ENCODE measurements at regions not wholly inside any gene's neighbourhood (a gene's known extent, or its start where the extent isn't known, plus 50 kb on each side); places are given as distances from the start of the nearest gene placed in this dataset.

DNA sequence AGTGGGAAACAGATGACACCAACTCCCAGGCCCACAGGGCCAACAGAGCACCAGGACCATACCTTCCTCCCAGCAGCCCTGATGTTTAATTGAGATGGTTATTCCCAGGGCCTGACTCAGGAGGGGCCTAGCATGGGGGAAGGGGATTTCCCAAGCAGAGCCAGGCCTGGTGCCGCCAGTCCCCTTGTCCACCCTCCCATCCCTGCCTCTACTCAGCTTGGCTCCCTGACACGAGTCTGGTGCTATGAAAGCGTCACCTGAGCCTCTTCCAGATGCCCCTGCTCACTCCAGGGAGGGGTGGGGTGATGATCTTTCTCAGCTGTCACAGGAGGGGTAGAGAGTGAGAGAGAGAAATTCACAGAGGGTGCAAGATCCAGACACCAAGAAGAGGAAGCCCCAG is 72.7 kb downstream of the EFNB1 start:
- no peaks in the 10 kb centered on the region for H3K4me1 ChIP-seq (ENCODE audit: insufficient read depth, low read length)
- DNase-seq = no peak
- POLR2A ChIA-PET = no interaction called here
- CTCF ChIA-PET = no interaction called here
- no peak overlapping the region for H3K27ac Mint-ChIP-seq
- H3K4me3 Mint-ChIP-seq = no peak overlapping the region
- H3K27me3 ChIP-seq (ENCODE audit: insufficient read depth, low read length, poor library complexity, severe bottlenecking) = no peaks in the 10 kb centered on the region
- H3K27ac ChIP-seq (ENCODE audit: low read depth, low read length) = no peak overlapping the region
- no peaks in the 10 kb centered on the region for H3K9me3 ChIP-seq (ENCODE audit: low read length)
- no peaks in the 10 kb centered on the region for H3K4me1 Mint-ChIP-seq
- H3K27me3 Mint-ChIP-seq = peaks cover 0 to 5% of the 10 kb centered on the region in 2 donors
- no peaks in the 10 kb centered on the region for H3K36me3 ChIP-seq (ENCODE audit: insufficient read depth, low read length)
- no peak overlapping the region for H3K4me3 ChIP-seq (ENCODE audit: low read length)
- no peaks in the 10 kb centered on the region for H3K9me3 Mint-ChIP-seq
- no peaks in the 10 kb centered on the region for H3K36me3 Mint-ChIP-seq

DNA sequence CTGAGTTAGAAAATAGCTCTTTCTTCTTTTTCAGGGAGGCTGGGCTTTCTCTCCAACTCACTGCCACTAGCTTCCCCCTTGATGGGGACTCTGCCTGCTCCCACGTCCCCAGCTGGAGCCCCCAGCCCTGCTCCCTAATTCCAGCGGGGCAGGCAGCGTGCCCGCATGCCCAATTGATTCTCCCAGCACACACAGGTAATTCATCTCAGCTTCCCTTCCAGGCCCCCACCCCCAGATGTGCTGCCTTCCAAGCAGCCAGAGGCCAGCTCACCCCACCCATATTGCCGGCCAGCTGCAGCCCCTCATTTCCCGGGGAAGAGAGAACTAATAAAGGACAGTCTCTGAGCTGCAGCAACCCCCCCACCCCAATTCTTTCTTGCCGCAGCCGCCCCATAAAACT is 69.8 kb downstream of the EFNB1 start:
- Mint-ChIP-seq H3K4me1 (no peaks in the 10 kb centered on the region), H3K36me3 (no peaks in the 10 kb centered on the region), H3K27me3 (peaks cover 3 to 12% of the 10 kb centered on the region in 2 donors), H3K9me3 (no peaks in the 10 kb centered on the region), H3K4me3 (no peak overlapping the region), H3K27ac (peak overlapping the region in 1 of 8 donors; percentile 38)
- no peak overlapping the region for H3K27ac ChIP-seq (ENCODE audit: low read depth, low read length)
- ChIA-PET CTCF (interaction anchor here (1.0 kb wide), 1 partner anchor 71 kb away, joined by 3 read pairs; no protein-coding TSS in a partner anchor), POLR2A (no interaction called here)
- DNase-seq = no peak
- H3K4me3 ChIP-seq (ENCODE audit: low read length) = no peak overlapping the region
- no peaks in the 10 kb centered on the region for H3K27me3 ChIP-seq (ENCODE audit: insufficient read depth, low read length, poor library complexity, severe bottlenecking)
- no peaks in the 10 kb centered on the region for H3K36me3 ChIP-seq (ENCODE audit: insufficient read depth, low read length)
- no peaks in the 10 kb centered on the region for H3K9me3 ChIP-seq (ENCODE audit: low read length)
- peaks cover 4% of the 10 kb centered on the region for H3K4me1 ChIP-seq (ENCODE audit: insufficient read depth, low read length)

DNA sequence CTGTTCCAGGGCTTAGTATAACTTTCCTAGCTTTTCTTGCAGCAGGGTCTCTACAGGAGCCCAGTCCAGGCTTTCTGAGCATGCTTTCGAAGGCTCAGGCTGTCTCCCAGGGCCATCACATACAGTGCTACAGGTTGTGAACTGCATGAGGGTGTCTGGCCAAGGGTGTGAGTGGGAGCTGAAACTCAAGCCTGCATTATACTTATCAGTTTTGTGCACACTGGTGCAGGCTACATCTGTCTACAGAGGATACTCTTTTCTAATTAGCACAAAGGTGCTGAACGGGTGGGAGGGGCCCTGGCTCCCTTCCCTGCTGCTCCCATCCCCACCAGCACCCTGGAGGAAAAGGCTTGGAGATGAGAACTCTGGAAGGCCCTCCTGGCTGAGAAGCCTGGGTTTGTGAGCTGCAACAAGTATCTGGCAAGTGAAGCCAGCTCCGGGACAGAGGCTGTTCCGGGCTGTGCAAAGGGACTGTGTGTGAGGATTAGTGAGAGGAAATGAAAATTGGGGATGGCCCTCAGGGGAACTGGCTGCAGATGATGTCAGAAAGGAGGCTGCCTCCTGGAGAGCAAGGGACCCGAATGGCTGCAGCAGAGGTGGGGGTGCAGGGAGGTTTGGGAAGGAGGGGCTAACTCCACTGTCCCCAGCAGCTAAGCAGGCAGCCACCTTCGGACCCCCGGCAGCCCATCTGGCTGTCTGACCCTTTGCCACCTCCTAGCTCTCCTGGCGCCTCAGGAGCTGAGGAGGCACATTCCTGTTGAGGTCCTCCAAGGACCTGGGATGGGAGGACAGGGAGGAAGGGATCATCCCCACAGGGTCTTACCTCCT is 68.5 kb downstream of the EFNB1 start:
- no peaks in the 10 kb centered on the region for H3K9me3 Mint-ChIP-seq
- H3K4me3 Mint-ChIP-seq = no peak overlapping the region
- no peak overlapping the region for H3K27ac Mint-ChIP-seq
- Histone ChIP-seq H3K27ac (ENCODE audit: low read depth, low read length) (no peak overlapping the region), H3K9me3 (ENCODE audit: low read length) (no peaks in the 10 kb centered on the region), H3K27me3 (ENCODE audit: insufficient read depth, low read length, poor library complexity, severe bottlenecking) (no peaks in the 10 kb centered on the region), H3K4me1 (ENCODE audit: insufficient read depth, low read length) (peaks cover 4% of the 10 kb centered on the region), H3K4me3 (ENCODE audit: low read length) (no peak overlapping the region), H3K36me3 (ENCODE audit: insufficient read depth, low read length) (no peaks in the 10 kb centered on the region)
- POLR2A ChIA-PET = no interaction called here
- H3K4me1 Mint-ChIP-seq = no peaks in the 10 kb centered on the region
- H3K36me3 Mint-ChIP-seq = no peaks in the 10 kb centered on the region
- CTCF ChIA-PET = no interaction called here
- DNase-seq = no peak
- peaks cover 3 to 17% of the 10 kb centered on the region in 2 donors for H3K27me3 Mint-ChIP-seq

DNA sequence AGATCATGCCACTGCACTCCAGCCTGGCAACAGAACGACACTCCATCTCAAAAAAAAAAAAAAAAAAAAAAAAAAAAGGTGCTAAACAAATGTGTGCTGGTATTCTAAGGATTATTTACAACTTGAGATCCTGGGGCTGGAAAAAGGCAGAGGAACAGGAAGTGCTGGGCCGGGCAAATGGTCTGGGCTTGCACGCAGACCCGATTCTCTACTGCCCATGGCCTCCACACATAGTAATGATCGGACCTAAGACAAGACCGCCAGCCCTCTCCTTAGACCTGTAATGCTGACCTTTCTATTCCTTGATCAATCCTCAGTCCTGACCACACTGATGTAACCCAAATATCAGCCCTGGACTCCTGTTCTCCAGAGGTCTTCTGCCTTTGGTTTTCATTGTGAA is 67.8 kb downstream of the EFNB1 start:
- Histone ChIP-seq H3K4me3 (ENCODE audit: low read length) (no peak overlapping the region), H3K27me3 (ENCODE audit: insufficient read depth, low read length, poor library complexity, severe bottlenecking) (no peaks in the 10 kb centered on the region), H3K9me3 (ENCODE audit: low read length) (no peaks in the 10 kb centered on the region), H3K4me1 (ENCODE audit: insufficient read depth, low read length) (peaks cover 4% of the 10 kb centered on the region), H3K36me3 (ENCODE audit: insufficient read depth, low read length) (no peaks in the 10 kb centered on the region), H3K27ac (ENCODE audit: low read depth, low read length) (no peak overlapping the region)
- ChIA-PET CTCF (no interaction called here), POLR2A (no interaction called here)
- Mint-ChIP-seq H3K4me3 (no peak overlapping the region), H3K27ac (peak overlapping the region in 1 of 8 donors; percentile 73), H3K4me1 (no peaks in the 10 kb centered on the region), H3K27me3 (peaks cover 3 to 17% of the 10 kb centered on the region in 2 donors), H3K36me3 (no peaks in the 10 kb centered on the region), H3K9me3 (no peaks in the 10 kb centered on the region)
- DNase-seq = no peak

DNA sequence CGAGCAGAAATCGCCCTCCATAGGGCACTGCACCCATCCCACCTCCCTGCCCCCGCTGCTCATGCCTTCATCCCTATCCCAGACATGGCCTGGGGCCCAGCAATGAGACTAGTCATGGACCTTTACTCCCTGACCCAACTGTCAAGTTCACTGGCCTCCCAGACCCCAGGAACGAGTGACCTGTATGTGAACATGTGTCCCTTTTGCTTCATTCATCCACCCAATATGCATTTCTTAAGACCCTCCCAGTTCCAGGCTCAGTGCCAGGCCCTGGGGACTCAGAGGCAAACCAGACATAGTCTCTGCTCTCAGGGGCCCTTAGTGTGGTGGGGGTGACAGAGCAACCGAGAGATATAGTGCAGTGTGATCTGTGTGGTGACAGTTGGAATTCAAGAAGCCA is 67.0 kb downstream of the EFNB1 start:
- no peaks in the 10 kb centered on the region for H3K27me3 ChIP-seq (ENCODE audit: insufficient read depth, low read length, poor library complexity, severe bottlenecking)
- H3K9me3 Mint-ChIP-seq = no peaks in the 10 kb centered on the region
- CTCF ChIA-PET = no interaction called here
- peaks cover 4 to 17% of the 10 kb centered on the region in 2 donors for H3K27me3 Mint-ChIP-seq
- H3K27ac ChIP-seq (ENCODE audit: low read depth, low read length) = no peak overlapping the region
- H3K27ac Mint-ChIP-seq = no peak overlapping the region
- H3K4me3 ChIP-seq (ENCODE audit: low read length) = no peak overlapping the region
- no peaks in the 10 kb centered on the region for H3K36me3 ChIP-seq (ENCODE audit: insufficient read depth, low read length)
- POLR2A ChIA-PET = no interaction called here
- no peaks in the 10 kb centered on the region for H3K9me3 ChIP-seq (ENCODE audit: low read length)
- no peak for DNase-seq
- H3K4me1 Mint-ChIP-seq = no peaks in the 10 kb centered on the region
- H3K4me3 Mint-ChIP-seq = no peak overlapping the region
- no peaks in the 10 kb centered on the region for H3K36me3 Mint-ChIP-seq
- H3K4me1 ChIP-seq (ENCODE audit: insufficient read depth, low read length) = peaks cover 4% of the 10 kb centered on the region

DNA sequence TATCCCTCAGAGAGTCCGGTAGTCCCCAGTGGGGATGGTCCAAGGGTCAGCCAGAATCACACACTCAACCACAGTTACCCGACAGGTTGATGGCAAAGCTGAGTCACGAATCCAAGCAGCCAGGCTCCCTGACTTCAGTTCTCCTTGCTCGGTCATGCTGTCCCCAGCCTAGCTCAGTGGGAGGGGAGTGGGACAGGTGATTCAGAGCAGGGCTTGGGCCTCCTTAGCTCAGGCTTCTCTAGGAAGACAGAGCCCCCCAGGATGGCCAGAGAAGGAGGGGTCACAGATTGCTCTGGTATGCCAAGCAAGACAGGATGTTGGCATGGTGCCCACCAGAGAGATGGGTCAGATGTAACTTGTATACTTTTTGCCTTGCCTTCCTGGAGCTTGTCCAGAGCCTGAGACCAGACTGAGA is 66.5 kb downstream of the EFNB1 start:
- Histone ChIP-seq H3K36me3 (ENCODE audit: insufficient read depth, low read length) (no peaks in the 10 kb centered on the region), H3K9me3 (ENCODE audit: low read length) (no peaks in the 10 kb centered on the region), H3K4me1 (ENCODE audit: insufficient read depth, low read length) (peaks cover 4% of the 10 kb centered on the region), H3K27me3 (ENCODE audit: insufficient read depth, low read length, poor library complexity, severe bottlenecking) (no peaks in the 10 kb centered on the region), H3K27ac (ENCODE audit: low read depth, low read length) (no peak overlapping the region), H3K4me3 (ENCODE audit: low read length) (no peak overlapping the region)
- Mint-ChIP-seq H3K4me1 (no peaks in the 10 kb centered on the region), H3K36me3 (no peaks in the 10 kb centered on the region), H3K27me3 (peaks cover 5 to 17% of the 10 kb centered on the region in 2 donors), H3K27ac (no peak overlapping the region), H3K4me3 (no peak overlapping the region), H3K9me3 (no peaks in the 10 kb centered on the region)
- CTCF ChIA-PET = no interaction called here
- DNase-seq = no peak
- POLR2A ChIA-PET = no interaction called here

DNA sequence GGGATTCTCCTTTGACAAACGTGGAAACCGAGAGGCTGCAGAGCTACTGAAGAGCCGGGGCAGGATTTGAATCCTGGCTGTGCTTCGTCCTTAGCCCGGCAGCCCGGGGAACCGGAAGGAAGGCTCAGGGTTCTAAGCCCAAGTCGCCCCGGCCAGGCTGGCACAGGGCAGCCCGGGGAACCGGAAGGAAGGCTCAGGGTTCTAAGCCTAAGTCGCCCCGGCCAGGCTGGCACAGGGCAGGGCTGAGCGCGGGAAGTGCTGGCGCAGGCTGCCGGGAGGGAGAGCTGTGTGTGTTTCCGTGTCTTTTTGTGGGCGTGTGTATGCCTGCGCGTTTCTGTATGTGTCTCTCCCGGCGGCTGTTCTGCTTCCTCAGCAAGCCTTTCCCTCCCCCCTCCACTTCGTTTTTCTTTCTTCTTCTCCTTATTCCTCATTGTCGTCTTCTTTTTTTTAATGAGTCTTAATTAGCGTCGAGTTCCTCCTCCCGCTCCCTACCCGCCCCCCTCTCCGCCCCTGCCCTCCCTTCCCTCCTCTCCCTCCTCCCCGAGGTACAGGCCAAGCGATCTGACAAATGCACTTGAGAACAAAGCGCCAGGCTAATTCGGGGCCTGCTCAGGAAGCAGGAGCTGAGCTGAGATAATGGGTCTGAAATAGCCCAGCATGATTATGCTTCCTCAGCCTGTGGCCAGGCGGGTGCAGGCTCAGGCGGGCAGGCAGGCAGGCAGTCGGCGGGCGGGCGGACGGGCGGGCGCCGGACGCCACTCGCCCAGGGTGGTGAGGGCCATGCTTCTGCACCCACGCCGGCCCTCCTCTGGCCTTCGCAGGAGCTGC is 65.9 kb downstream of the EFNB1 start:
- no peaks in the 10 kb centered on the region for H3K36me3 Mint-ChIP-seq
- no peak for DNase-seq
- Histone ChIP-seq H3K36me3 (ENCODE audit: insufficient read depth, low read length) (no peaks in the 10 kb centered on the region), H3K27ac (ENCODE audit: low read depth, low read length) (no peak overlapping the region), H3K4me3 (ENCODE audit: low read length) (no peak overlapping the region), H3K4me1 (ENCODE audit: insufficient read depth, low read length) (peaks cover 4% of the 10 kb centered on the region), H3K27me3 (ENCODE audit: insufficient read depth, low read length, poor library complexity, severe bottlenecking) (no peaks in the 10 kb centered on the region), H3K9me3 (ENCODE audit: low read length) (no peaks in the 10 kb centered on the region)
- H3K4me1 Mint-ChIP-seq = no peaks in the 10 kb centered on the region
- peak overlapping the region in 1 of 8 donors; percentile 52 for H3K27ac Mint-ChIP-seq
- POLR2A ChIA-PET = no interaction called here
- CTCF ChIA-PET = no interaction called here
- H3K9me3 Mint-ChIP-seq = no peaks in the 10 kb centered on the region
- peaks cover 5 to 17% of the 10 kb centered on the region in 2 donors for H3K27me3 Mint-ChIP-seq
- H3K4me3 Mint-ChIP-seq = peak overlapping the region in 4 of 7 donors; percentile 37 to 65 (median 57)

DNA sequence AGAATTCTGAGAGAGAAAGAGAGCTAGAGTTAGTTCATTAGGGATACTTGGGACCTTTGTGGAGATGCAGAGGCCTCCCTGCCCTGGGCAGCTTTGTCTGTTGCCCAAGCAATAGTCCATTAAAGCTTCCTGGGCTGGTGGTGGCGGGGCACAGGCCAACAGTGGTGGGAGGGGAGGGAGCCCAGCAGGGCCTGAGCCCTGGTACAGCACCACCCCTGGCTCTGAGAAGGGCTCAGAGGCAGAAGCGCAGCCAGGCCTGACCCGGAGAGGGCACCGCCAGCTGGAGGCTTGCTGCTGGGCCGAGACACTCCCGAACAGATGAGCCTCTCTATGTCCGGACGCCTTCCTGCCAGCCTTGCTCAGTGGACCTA is 65.3 kb downstream of the EFNB1 start:
- DNase-seq = no peak
- Histone ChIP-seq H3K27ac (ENCODE audit: low read depth, low read length) (no peak overlapping the region), H3K36me3 (ENCODE audit: insufficient read depth, low read length) (no peaks in the 10 kb centered on the region), H3K4me3 (ENCODE audit: low read length) (no peak overlapping the region), H3K9me3 (ENCODE audit: low read length) (no peaks in the 10 kb centered on the region), H3K4me1 (ENCODE audit: insufficient read depth, low read length) (peaks cover 4% of the 10 kb centered on the region), H3K27me3 (ENCODE audit: insufficient read depth, low read length, poor library complexity, severe bottlenecking) (no peaks in the 10 kb centered on the region)
- Mint-ChIP-seq H3K9me3 (no peaks in the 10 kb centered on the region), H3K4me3 (peak overlapping the region in 2 of 7 donors; percentile 32 to 37), H3K27me3 (peaks cover 5 to 17% of the 10 kb centered on the region in 2 donors), H3K27ac (peak overlapping the region in 2 of 8 donors; percentile 61 to 85), H3K4me1 (no peaks in the 10 kb centered on the region), H3K36me3 (no peaks in the 10 kb centered on the region)
- POLR2A ChIA-PET = no interaction called here
- CTCF ChIA-PET = no interaction called here

All from CD8-positive, alpha-beta memory T cell (primary cell).